Endothelial cell of umbilical vein (primary cell): ENCODE measurements at regions not wholly inside any gene's neighbourhood (a gene's known extent, or its start where the extent isn't known, plus 50 kb on each side); places are given as distances from the start of the nearest gene placed in this dataset.

Experiments
- CTCF ChIP-seq, 2 donors: IDR thresholded peaks; 1 replicate in 1 of 2; 2 replicates in 1 of 2; pipeline ENCODE4 v1.5.1; 2011; ENCODE audit warnings: low read length in 2 of 2, mild to moderate bottlenecking in 2 of 2, moderate library complexity in 2 of 2, control low read depth in 1 of 2, inconsistent platforms in 1 of 2, low read depth in 1 of 2; ENCODE audit not compliant: insufficient read depth in 1 of 2; ENCODE audit errors: extremely low read depth in 1 of 2
- TF ChIP-seq, protein P1 (sequence below): IDR thresholded peaks from 2 replicates; pipeline ENCODE4 v1.6.1; 2011; ENCODE audit not compliant: insufficient read depth, insufficient read length

GRCh38 chr6:106883808-106884262, 90.7 kb downstream of the CD24 start:
- TF ChIP-seq, protein P1, sequence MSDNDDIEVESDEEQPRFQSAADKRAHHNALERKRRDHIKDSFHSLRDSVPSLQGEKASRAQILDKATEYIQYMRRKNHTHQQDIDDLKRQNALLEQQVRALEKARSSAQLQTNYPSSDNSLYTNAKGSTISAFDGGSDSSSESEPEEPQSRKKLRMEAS: no peak
- TF ChIP-seq CTCF (IDR thresholded peaks at IDR 0.05; ENCODE audit: extremely low read depth in 1 of 2, insufficient read depth in 1 of 2, low read depth in 1 of 2, low read length in 2 of 2): no peak
